ENCODE measurements at regions not wholly inside any gene's neighbourhood (a gene's known extent, or its start where the extent isn't known, plus 50 kb on each side); places are given as distances from the start of the nearest gene placed in this dataset.

DNA sequence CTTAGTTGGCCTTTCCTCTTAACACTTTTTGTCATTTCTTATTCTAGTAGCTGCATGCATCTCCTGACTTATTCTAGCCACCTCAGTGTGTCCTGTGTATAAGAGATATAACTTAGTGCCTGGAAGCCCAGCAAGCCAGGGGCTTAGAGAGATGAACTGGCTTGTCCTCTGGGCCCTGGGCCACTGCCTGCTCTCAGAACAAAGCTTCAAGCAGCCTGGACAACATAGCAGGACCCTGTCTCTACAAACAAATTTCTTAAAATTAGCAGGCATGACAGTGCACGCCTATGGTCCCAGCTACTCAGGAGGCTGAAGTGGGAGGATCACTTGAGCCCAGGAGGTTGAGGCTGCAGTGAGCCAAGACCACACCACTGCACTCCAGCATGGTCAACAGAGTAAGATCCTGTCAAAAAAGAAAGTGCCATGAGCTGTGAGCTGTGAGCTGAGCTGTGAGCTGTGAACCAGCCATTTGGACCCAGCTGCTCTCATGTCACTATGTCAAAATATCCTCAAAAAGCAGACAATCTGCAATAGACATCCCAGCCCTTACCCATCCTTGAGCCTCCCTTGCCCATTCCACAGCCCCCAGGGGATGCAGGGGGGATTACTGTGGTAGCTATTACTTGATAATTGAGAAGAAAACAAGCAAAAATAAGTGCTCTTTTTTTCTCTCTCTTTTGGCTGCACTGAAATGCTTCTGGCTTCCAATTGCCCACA, 174.5 kb downstream of the OPA1 start:
- Histone ChIP-seq H3K4me3 (ENCODE audit: extremely low read depth in 1 of 4, insufficient read depth in 2 of 4, low read depth in 3 of 4, low read length in 4 of 4) (no peak overlapping the region), H3K4me1 (replicated peaks in 1 of 4; ENCODE audit: control insufficient read depth in 3 of 4, insufficient read depth in 4 of 4, low read length in 3 of 4) (peaks cover 0 to 4% (median 0%) of the 10 kb centered on the region in 4 experiments; a peak in 3 of 7 replicates), H4K91ac (replicated peaks; ENCODE audit: insufficient read length, low read length) (no peak overlapping the region), H2AFZ (ENCODE audit: low read length) (no peak overlapping the region), H4K5ac (ENCODE audit: insufficient read length, low read depth, low read length) (no peak overlapping the region), H4K8ac (ENCODE audit: extremely low read depth, insufficient read depth, low read length) (no peak overlapping the region), H3K23me2 (ENCODE audit: low read depth, low read length) (no peaks in the 10 kb centered on the region), H3K79me2 (ENCODE audit: control insufficient read depth in 1 of 2, insufficient read depth in 2 of 2, low read length in 2 of 2) (no peaks in the 10 kb centered on the region; a peak in 1 of 4 replicates), H3K14ac (ENCODE audit: insufficient read length) (no peak overlapping the region), H3K79me1 (ENCODE audit: low read depth, low read length) (no peaks in the 10 kb centered on the region), H3K56ac (replicated peaks; ENCODE audit: insufficient read length, low read depth, low read length) (no peak overlapping the region), H2BK12ac (ENCODE audit: low read depth, low read length) (no peak overlapping the region), H3K36me3 (ENCODE audit: control insufficient read depth in 2 of 4, insufficient read depth in 4 of 4, low read length in 3 of 4) (no peaks in the 10 kb centered on the region), H3K4me2 (ENCODE audit: insufficient read depth in 1 of 2, low read depth in 2 of 2, low read length in 2 of 2) (no peak overlapping the region), H3K23ac (ENCODE audit: insufficient read length) (no peak overlapping the region), H3K4ac (replicated peaks; ENCODE audit: insufficient read length, low read depth, low read length) (no peak overlapping the region), H3K18ac (ENCODE audit: extremely low read depth, low read length) (no peak overlapping the region), H3K27me3 (replicated peaks in 1 of 4; ENCODE audit: control insufficient read depth in 3 of 4, extremely low read depth in 1 of 4, insufficient read depth in 3 of 4, low read length in 3 of 4) (peaks cover 0 to 2% (median under 1%) of the 10 kb centered on the region in 4 experiments; a peak in 2 of 7 replicates), H2AK5ac (ENCODE audit: low read depth, low read length) (no peak overlapping the region), H3K27ac (ENCODE audit: low read depth, low read length) (no peak overlapping the region), H2BK20ac (ENCODE audit: low read length) (no peak overlapping the region), H3K9ac (replicated peaks in 1 of 4; ENCODE audit: extremely low read depth in 1 of 4, low read depth in 3 of 4, low read length in 3 of 4) (no peak overlapping the region), H2BK15ac (ENCODE audit: low read length) (no peak overlapping the region), H2BK120ac (replicated peaks; ENCODE audit: low read depth, low read length) (no peak overlapping the region), H4K20me1 (replicated peaks in 1 of 2; ENCODE audit: control insufficient read depth in 1 of 2, insufficient read depth in 2 of 2, low read length in 2 of 2) (no peaks in the 10 kb centered on the region), H2BK5ac (ENCODE audit: low read depth, low read length) (no peak overlapping the region), H3K9me3 (ENCODE audit: insufficient read depth in 2 of 2, low read depth in 1 of 2, low read length in 1 of 2) (peaks cover 0 to 2% of the 10 kb centered on the region in 2 experiments; a peak in 1 of 4 replicates)
- TF ChIP-seq MAFK (IDR thresholded peaks at IDR 0.05; ENCODE audit: low read depth, low read length) = no peak
- WGBS, 2 experiments (ENCODE audit: extremely low coverage in 1 of 2, insufficient coverage in 1 of 2, insufficient read length in 1 of 2, insufficient replicate concordance in 2 of 2, low coverage in 1 of 2, low lambda C conversion rate in 2 of 2, missing lambda C conversion rate in 1 of 2) = 91% methylated on average over 1 of the region's 1 CpG; no CpG with 5 or more reads in 1 of the 2 experiments
- DNase-seq (ENCODE audit: low read depth in 1 of 2, low spot score in 2 of 2) (peak in 1 of 2 experiments; percentile 17), FAIRE-seq (no peak)
- POLR2A ChIA-PET (ENCODE audit: partially characterized antibody) = interaction anchor here (0.6 kb wide), 1 partner anchor 104 kb away, joined by 3 read pairs; no protein-coding TSS in a partner anchor
- CTCF ChIA-PET (ENCODE audit: partially characterized antibody) = interaction anchor here (0.7 to 4.0 kb wide), 7 partner anchors 9 to 548 kb away, joined by 3 to 24 read pairs (median 3); no protein-coding TSS in a partner anchor

Data from H1 (cell line).